Mesodermal cell (in vitro differentiated cells): ENCODE measurements at regions not wholly inside any gene's neighbourhood (a gene's known extent, or its start where the extent isn't known, plus 50 kb on each side); places are given as distances from the start of the nearest gene placed in this dataset.

Experiments
- H3K27ac ChIP-seq: 2 replicates; pipeline ENCODE4 v1.7.0; 2013; ENCODE audit warnings: mild to moderate bottlenecking, low read depth, low read length, moderate library complexity; ENCODE audit not compliant: severe bottlenecking
- H3K36me3 ChIP-seq: 2 replicates; pipeline ENCODE4 v1.7.1; 2013; ENCODE audit warnings: mild to moderate bottlenecking, low read length, moderate library complexity; ENCODE audit not compliant: control insufficient read depth, insufficient read depth
- H3K4me1 ChIP-seq: one replicate; pipeline ENCODE4 v1.7.1; 2013; ENCODE audit warnings: mild to moderate bottlenecking, low read length; ENCODE audit not compliant: insufficient read depth, control insufficient read depth, poor library complexity, severe bottlenecking
- H3K4me3 ChIP-seq: 2 replicates; pipeline ENCODE4 v1.7.0; 2013; ENCODE audit warnings: low read length, control low read depth, mild to moderate bottlenecking; ENCODE audit not compliant: insufficient read depth, poor library complexity, severe bottlenecking; ENCODE audit errors: extremely low read depth
- H3K9me3 ChIP-seq: 2 replicates; pipeline ENCODE4 v1.7.1; 2013; ENCODE audit warnings: mild to moderate bottlenecking, low read length, moderate library complexity; ENCODE audit not compliant: control insufficient read depth
- WGBS, 2 experiments: methylation state at CpG; one replicate each; pipeline ENCODE4 v1.1.5; 2013; ENCODE audit warnings: missing lambda C conversion rate in 2 of 2; ENCODE audit not compliant: insufficient coverage in 2 of 2; 5-methylcytosine and 5-hydroxymethylcytosine counted together

DNA sequence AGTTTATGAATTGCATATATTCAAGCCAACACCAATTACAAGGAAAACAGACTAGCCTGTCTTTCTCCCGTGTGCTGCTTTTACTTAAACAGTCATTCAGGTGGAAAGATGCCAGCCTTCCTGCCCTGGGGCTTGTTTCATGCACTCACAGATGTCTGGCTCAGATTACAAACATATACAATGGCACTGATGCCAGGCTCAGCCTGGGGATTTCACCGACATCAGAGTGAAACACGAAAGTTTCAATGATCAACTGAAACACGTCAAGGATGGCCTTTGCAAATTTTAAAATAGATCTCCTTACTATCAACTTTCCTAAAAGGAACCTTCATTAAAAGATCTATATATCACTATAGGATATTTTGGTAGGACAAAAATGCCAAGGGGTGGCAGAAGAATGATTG is 1576.5 kb downstream of the EFNA5 start:
- Histone ChIP-seq H3K36me3 (no peaks in the 10 kb centered on the region), H3K9me3 (no peaks in the 10 kb centered on the region), H3K27ac (no peak overlapping the region), H3K4me1 (no peaks in the 10 kb centered on the region), H3K4me3 (no peak overlapping the region)
- 83 to 89% methylated on average over 2 to 3 of the region's 4 CpGs for WGBS, 2 experiments

DNA sequence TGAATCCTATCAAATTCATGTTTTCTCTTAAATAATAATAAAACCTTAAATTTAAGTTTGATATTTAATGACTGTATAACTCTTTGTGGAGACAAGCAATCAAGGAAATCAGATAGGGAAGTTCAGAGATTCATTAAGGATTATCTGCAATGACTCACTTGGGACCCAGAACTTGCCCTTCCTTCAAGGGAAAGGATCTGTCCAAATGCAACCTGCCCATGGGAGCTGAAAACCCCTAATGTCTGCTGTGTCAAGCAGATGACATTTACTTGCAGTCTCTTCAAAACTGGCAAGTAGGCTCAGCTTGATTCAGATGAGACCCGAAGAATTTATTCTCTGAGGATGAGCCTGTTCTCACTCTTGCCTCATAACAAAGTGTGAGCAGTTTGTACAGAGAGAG is 1577.6 kb downstream of the EFNA5 start:
- H3K4me3 ChIP-seq = no peak overlapping the region
- no peak overlapping the region for H3K27ac ChIP-seq
- no peaks in the 10 kb centered on the region for H3K9me3 ChIP-seq
- H3K36me3 ChIP-seq = no peaks in the 10 kb centered on the region
- H3K4me1 ChIP-seq = no peaks in the 10 kb centered on the region
- 67 to 100% methylated on average over 1 of the region's 1 CpG for WGBS, 2 experiments

DNA sequence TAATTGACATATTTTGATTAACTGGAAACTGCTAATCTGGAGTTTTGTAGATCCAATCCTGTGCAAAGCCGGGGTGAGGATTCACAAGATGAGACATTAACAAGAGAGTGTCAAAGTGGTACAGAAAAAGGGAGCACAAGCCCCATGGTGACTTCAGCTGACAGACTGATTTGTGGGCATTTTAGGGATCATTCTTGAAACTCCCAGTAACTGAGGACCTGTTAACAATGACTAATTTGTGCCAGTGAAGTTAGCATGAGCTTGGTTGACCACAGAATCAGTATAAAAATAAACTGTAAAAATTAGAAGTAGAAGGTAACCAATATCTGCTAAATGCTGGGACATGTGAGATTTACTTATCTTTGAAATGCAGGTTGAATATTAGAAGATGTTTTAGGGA is 1578.3 kb downstream of the EFNA5 start:
- 82% methylated on average over 1 of the region's 1 CpG; no CpG with 5 or more reads in 1 of the 2 experiments for WGBS, 2 experiments
- Histone ChIP-seq H3K4me3 (no peak overlapping the region), H3K27ac (no peak overlapping the region), H3K4me1 (no peaks in the 10 kb centered on the region), H3K9me3 (no peaks in the 10 kb centered on the region), H3K36me3 (no peaks in the 10 kb centered on the region)

DNA sequence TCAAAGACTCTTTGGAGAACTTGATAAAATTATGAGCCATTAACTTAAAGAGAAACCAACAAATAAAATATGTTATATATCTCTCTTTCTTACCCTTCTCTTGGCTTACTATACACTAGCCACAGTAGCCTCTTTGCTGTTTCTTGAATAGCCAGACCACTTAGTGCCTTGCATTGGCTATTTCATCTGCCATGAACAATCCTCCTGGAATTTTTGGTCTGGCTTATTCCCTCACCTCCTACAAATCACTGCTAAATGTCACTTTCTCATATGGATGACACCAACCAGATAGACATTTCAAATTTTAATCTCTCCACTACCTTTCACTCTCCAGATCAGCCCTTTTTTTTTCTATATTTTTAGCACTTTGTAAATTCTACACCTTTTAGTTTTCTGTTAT is 1581.7 kb downstream of the EFNA5 start:
- no peaks in the 10 kb centered on the region for H3K36me3 ChIP-seq
- H3K9me3 ChIP-seq = no peaks in the 10 kb centered on the region
- no peak overlapping the region for H3K4me3 ChIP-seq
- H3K27ac ChIP-seq = no peak overlapping the region
- no peaks in the 10 kb centered on the region for H3K4me1 ChIP-seq

DNA sequence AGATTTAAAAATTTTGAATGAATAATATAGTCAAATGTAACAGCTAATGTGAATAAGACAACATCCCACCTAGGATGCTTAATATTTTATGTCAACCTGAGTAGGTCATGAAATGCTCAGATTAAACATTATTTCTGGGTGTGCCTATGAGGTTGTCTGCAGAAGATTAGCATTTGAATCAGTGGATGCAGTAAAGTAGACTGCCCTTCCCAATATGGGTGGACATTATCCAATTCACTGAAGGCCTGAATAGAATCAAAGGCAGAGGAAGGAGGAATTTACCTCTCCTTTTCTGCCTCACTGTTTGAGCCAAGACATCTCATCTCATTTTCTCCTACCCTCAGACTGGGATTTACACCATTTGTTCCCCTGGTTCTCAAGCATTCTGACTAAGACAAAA is 1582.3 kb downstream of the EFNA5 start:
- no peaks in the 10 kb centered on the region for H3K36me3 ChIP-seq
- no peak overlapping the region for H3K4me3 ChIP-seq
- no peaks in the 10 kb centered on the region for H3K9me3 ChIP-seq
- H3K4me1 ChIP-seq = no peaks in the 10 kb centered on the region
- no peak overlapping the region for H3K27ac ChIP-seq

DNA sequence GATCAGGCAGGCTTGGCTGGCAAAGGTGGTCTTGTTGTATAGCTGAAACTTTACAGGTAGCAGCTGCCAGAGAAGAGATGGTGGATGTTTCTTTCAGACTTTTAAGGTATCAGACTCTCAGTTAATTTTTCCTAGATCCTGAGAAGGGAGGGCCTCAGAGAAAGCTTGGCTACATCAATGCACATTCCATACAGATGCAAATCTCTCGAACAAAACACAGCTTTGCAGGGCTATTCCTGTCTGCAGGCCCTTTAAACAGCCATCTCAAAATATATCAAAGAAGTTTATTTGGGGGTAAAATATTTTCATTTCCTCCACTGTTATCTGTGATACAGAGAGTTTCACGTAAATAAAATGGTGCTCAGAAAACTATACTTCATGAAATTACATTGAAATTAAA is 1584.4 kb downstream of the EFNA5 start:
- no peaks in the 10 kb centered on the region for H3K9me3 ChIP-seq
- H3K4me1 ChIP-seq = no peaks in the 10 kb centered on the region
- no CpG with 5 or more reads among the region's 2 CpGs for WGBS, 2 experiments
- no peak overlapping the region for H3K27ac ChIP-seq
- no peaks in the 10 kb centered on the region for H3K36me3 ChIP-seq
- no peak overlapping the region for H3K4me3 ChIP-seq

DNA sequence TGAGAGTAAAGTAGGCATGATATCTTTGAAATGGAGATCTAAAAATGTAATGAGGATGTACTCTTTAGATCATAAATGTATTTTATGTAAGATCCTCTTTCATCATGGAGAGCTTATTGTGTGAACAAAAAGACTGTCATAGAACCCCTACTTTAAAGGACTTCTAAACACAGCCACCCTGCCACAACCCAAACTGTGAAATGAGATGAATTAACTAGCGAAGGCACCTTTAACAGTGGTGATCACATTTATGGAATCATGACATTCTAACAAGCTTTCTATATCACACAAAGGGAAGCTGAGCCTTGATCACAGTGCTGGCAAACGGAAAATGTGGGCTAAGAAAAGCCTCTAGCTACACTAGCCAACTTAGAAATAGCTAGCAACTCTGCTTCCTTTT is 1585.2 kb downstream of the EFNA5 start:
- Histone ChIP-seq H3K27ac (no peak overlapping the region), H3K9me3 (no peaks in the 10 kb centered on the region), H3K4me3 (no peak overlapping the region), H3K36me3 (no peaks in the 10 kb centered on the region), H3K4me1 (no peaks in the 10 kb centered on the region)
- no CpG with 5 or more reads among the region's 2 CpGs for WGBS, 2 experiments

DNA sequence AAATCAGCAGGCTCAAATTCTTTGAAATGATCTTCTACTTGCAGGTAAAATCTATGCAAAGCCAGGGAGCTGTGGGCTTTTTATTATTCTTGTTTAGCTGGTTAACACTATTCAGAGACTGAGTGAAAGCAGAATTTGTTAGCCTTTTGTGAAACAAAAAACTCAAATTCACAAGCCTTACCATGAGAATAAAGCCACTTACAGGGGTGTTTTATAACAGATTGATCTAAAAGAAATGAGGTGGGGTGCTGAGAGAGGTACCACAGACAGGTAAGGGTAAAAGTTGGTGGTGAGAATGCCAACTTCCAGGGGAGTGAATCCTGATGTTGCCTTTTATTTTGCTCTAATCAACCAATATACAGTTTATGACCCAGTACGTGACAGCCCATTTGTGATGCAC is 1585.6 kb downstream of the EFNA5 start:
- Histone ChIP-seq H3K4me1 (no peaks in the 10 kb centered on the region), H3K4me3 (no peak overlapping the region), H3K27ac (no peak overlapping the region), H3K9me3 (no peaks in the 10 kb centered on the region), H3K36me3 (no peaks in the 10 kb centered on the region)
- no CpG with 5 or more reads among the region's 1 CpG for WGBS, 2 experiments

DNA sequence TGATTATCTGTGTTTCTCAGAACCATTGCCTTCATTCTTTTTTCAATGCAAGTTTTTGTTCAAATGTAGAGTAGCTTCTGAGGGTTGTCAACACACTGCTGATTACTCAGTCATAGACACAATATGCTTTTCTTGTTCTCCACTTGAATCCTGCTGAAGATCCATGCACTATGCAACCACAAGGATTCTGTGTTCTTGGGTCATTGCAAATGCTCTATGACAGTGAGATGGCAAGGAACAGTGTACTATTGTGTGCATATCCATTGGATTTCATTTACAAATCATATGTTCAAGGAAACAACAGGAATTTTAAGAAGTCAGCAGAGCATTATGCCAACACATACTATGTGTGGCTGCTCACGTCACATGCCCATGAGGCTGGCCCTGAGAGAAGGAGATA is 1590.2 kb downstream of the EFNA5 start:
- WGBS, 2 experiments = 100% methylated on average over 1 of the region's 1 CpG; no CpG with 5 or more reads in 1 of the 2 experiments
- Histone ChIP-seq H3K4me1 (no peaks in the 10 kb centered on the region), H3K27ac (no peak overlapping the region), H3K9me3 (no peaks in the 10 kb centered on the region), H3K36me3 (no peaks in the 10 kb centered on the region), H3K4me3 (no peak overlapping the region)

DNA sequence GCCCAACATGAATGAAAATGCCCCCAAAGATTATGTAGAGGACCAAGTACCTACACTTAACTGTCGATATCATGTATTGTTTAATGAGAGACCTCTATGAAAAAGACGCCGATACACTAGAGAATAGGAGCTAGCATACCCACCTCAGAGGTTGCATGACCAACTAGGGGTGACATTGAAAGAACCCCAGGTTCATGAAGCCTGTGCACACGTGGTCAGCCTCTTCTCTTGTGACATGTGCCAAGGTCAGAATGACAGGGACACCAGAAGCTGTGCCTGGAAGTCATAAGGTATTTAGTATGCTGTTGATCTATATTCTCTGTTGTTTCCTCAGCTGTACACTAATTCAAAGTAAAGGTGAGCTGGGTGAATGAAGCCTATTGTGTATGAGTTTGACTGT is 1594.1 kb downstream of the EFNA5 start:
- H3K4me1 ChIP-seq = no peaks in the 10 kb centered on the region
- WGBS, 2 experiments = 93 to 100% methylated on average over 3 of the region's 4 CpGs
- no peak overlapping the region for H3K4me3 ChIP-seq
- H3K9me3 ChIP-seq = no peaks in the 10 kb centered on the region
- H3K27ac ChIP-seq = no peak overlapping the region
- no peaks in the 10 kb centered on the region for H3K36me3 ChIP-seq

DNA sequence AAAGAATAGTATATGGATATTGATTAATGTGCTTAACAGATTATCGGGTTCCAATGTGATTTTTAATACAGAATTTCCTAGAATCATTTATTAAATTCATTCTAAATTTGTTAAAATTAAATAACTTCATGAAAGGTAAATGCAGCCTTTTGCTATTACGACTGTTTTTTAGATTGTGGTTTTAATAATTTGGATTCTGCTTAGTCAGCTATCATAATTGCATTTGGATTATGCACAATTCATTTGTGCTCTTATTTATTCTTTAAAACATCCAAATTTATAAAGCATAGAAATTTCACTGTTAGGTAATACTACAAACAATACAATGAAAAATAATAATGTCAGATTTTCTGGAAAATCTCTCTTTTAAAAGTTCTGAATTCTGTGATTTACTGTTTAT is 1598.5 kb downstream of the EFNA5 start:
- Histone ChIP-seq H3K4me1 (no peaks in the 10 kb centered on the region), H3K9me3 (peaks cover 4% of the 10 kb centered on the region), H3K4me3 (no peak overlapping the region), H3K36me3 (no peaks in the 10 kb centered on the region), H3K27ac (no peak overlapping the region)
- WGBS, 2 experiments = no CpG with 5 or more reads among the region's 2 CpGs

DNA sequence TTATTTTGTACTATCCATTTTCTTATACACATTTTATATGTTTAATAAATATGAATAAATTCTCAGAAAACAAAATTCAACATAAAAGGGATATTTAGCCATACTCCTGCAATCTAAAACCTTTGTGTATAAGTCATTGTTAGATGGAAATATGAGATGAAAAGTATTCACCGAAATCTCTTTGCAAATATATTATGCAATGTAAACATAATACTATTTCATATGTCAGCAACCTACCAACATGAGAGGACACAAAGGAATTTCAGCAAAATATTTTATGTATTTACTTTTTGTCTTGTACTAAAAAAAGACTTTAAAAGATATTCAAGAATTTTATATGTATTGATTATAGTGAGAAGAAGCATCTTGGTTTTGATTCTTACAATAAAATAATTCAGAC is 1623.4 kb downstream of the EFNA5 start:
- Histone ChIP-seq H3K9me3 (no peaks in the 10 kb centered on the region), H3K4me3 (no peak overlapping the region), H3K4me1 (no peaks in the 10 kb centered on the region), H3K27ac (no peak overlapping the region), H3K36me3 (no peaks in the 10 kb centered on the region)
- WGBS, 2 experiments = no CpG with 5 or more reads among the region's 1 CpG
